Hematopoietic multipotent progenitor cell treated with erythropoietin and hydrocortisone succinate and interleukin-3 and kit ligand, for 8 days (in vitro differentiated cells): ENCODE measurements at regions not wholly inside any gene's neighbourhood (a gene's known extent, or its start where the extent isn't known, plus 50 kb on each side); places are given as distances from the start of the nearest gene placed in this dataset.
"Not testable (repeated sequence)": the region's sequence is repeated elsewhere in the genome, so short reads cannot be mapped to it uniquely, and the experiment has no call there.

ENCODE experiments used
- DNase-seq: peaks from one replicate; pipeline ENCODE4 v3.0.0-alpha.2; 2015

- no peak for DNase-seq
These were observed 192.4 kb downstream of the BAMBI start for GRCh38 chr10:28869606-28870201.

GRCh38 chr10:28871665-28872064 lies 194.3 kb downstream of the BAMBI start:
- no peak for DNase-seq

GRCh38 chr10:28872587-28873165 lies 195.4 kb downstream of the BAMBI start:
- DNase-seq = no peak

GRCh38 chr10:28873540-28873939 lies 196.2 kb downstream of the BAMBI start:
- no peak for DNase-seq

GRCh38 chr10:28874210-28874609 lies 196.9 kb downstream of the BAMBI start:
- no peak for DNase-seq

GRCh38 chr10:28875549-28876081 lies 198.3 kb downstream of the BAMBI start:
- DNase-seq = no peak

GRCh38 chr10:28878236-28878970 lies 201.1 kb downstream of the BAMBI start:
- peak; percentile 8 for DNase-seq

GRCh38 chr10:28879246-28879645 lies 201.9 kb downstream of the BAMBI start:
- DNase-seq = no peak

GRCh38 chr10:28879875-28880682 lies 202.8 kb downstream of the BAMBI start:
- DNase-seq = no peak

GRCh38 chr10:28880683-28880950 lies 203.3 kb downstream of the BAMBI start:
- DNase-seq = no peak

GRCh38 chr10:28881171-28881882 lies 204.0 kb downstream of the BAMBI start:
- no peak for DNase-seq

- no peak for DNase-seq
These were observed 206.6 kb downstream of the BAMBI start for GRCh38 chr10:28883741-28884423.

GRCh38 chr10:28890121-28890950 lies 213.0 kb downstream of the BAMBI start:
- no peak for DNase-seq

- DNase-seq = no peak
These were observed 213.9 kb downstream of the BAMBI start for GRCh38 chr10:28891058-28891713.

GRCh38 chr10:28892818-28893547 lies 215.7 kb downstream of the BAMBI start:
- DNase-seq = no peak

GRCh38 chr10:28894146-28894545 lies 216.8 kb downstream of the BAMBI start:
- no peak for DNase-seq

GRCh38 chr10:28895671-28896070 lies 218.3 kb downstream of the BAMBI start:
- not testable (repeated sequence) for DNase-seq

- not testable (repeated sequence) for DNase-seq
These were observed 219.6 kb downstream of the BAMBI start for GRCh38 chr10:28896791-28897409.
